Activated CD8-positive, alpha-beta T cell treated with anti-CD3 and anti-CD28 coated beads for 36 hours (primary cell): ENCODE measurements at regions not wholly inside any gene's neighbourhood (a gene's known extent, or its start where the extent isn't known, plus 50 kb on each side); places are given as distances from the start of the nearest gene placed in this dataset.

Experiments used
- ATAC-seq: fragments of 200-7000 bp; cut with Tn5 transposase; one replicate; pipeline ENCODE4 v1.10.0; 2021; ENCODE audit warnings: mild to moderate bottlenecking, moderate library complexity
- CTCF ChIA-PET: fragments of 350-600 bp; sonication (Branson Sonifier 250); formaldehyde crosslinking; loops from one replicate; lab custom pipeline; 2021; ENCODE audit warnings: antibody characterized with exemption; lab: Charles Lee
- POLR2A ChIA-PET: fragments of 350-600 bp; sonication (Branson Sonifier 250); formaldehyde crosslinking; loops from one replicate; lab custom pipeline; 2021; ENCODE audit warnings: antibody characterized with exemption; lab: Charles Lee
- DNase-seq: peaks from one replicate; pipeline ENCODE4 v3.0.0-alpha.2; 2020
- H3K27ac Mint-ChIP-seq: one replicate; pipeline ENCODE4 v1.8.0; 2021; ENCODE audit warnings: mild to moderate bottlenecking, mixed read lengths
- H3K27me3 Mint-ChIP-seq: one replicate; pipeline ENCODE4 v1.8.0; 2021; ENCODE audit warnings: mixed read lengths
- H3K36me3 Mint-ChIP-seq: one replicate; pipeline ENCODE4 v1.8.0; 2021; ENCODE audit warnings: low read depth, mixed read lengths
- H3K4me1 Mint-ChIP-seq: one replicate; pipeline ENCODE4 v1.8.0; 2021; ENCODE audit warnings: low read depth, mixed read lengths
- H3K4me3 Mint-ChIP-seq: one replicate; pipeline ENCODE4 v1.8.0; 2021; ENCODE audit warnings: mild to moderate bottlenecking, moderate library complexity, mixed read lengths
- H3K9me3 Mint-ChIP-seq: one replicate; pipeline ENCODE4 v1.8.0; 2021; ENCODE audit warnings: mixed read lengths
- CTCF ChIP-seq: fragments of 200-600 bp; IDR thresholded peaks from one replicate; pipeline ENCODE4 v1.8.0; 2022; ENCODE audit warnings: antibody characterized with exemption, mild to moderate bottlenecking
- intact Hi-C: fragments of 100-400 bp; cut with micrococcal nuclease; formaldehyde crosslinking; loops from one replicate; pipeline ENCODE4 v1.10.0; 2022

- POLR2A ChIA-PET: no interaction called here
- DNase-seq: no peak
Observed at GRCh38 chr9:18366184-18366583, 107.8 kb upstream of the ADAMTSL1 start.

GRCh38 chr9:18368206-18368605, 105.7 kb upstream of the ADAMTSL1 start:
- Mint-ChIP-seq H3K4me3 (no peak overlapping the region), H3K4me1 (no peaks in the 10 kb centered on the region), H3K27ac (no peak overlapping the region), H3K36me3 (no peaks in the 10 kb centered on the region), H3K27me3 (no peaks in the 10 kb centered on the region), H3K9me3 (no peaks in the 10 kb centered on the region)
- intact Hi-C loops: no loop called here
- DNase-seq (no peak), ATAC-seq (no peak)
- ChIA-PET POLR2A (no interaction called here), CTCF (no interaction called here)
- TF ChIP-seq CTCF: no peak

More at GRCh38 chr9:18366184-18366583, 107.8 kb upstream of the ADAMTSL1 start:
- no peaks in the 10 kb centered on the region for H3K4me1 Mint-ChIP-seq
- no peak for ATAC-seq
- intact Hi-C loops: no loop called here
- no peak overlapping the region for H3K4me3 Mint-ChIP-seq
- no peak overlapping the region for H3K27ac Mint-ChIP-seq
- H3K27me3 Mint-ChIP-seq: no peaks in the 10 kb centered on the region
- CTCF ChIA-PET: no interaction called here
- TF ChIP-seq CTCF: no peak
- no peaks in the 10 kb centered on the region for H3K9me3 Mint-ChIP-seq
- H3K36me3 Mint-ChIP-seq: no peaks in the 10 kb centered on the region

- ChIA-PET POLR2A (no interaction called here), CTCF (no interaction called here)
- no peaks in the 10 kb centered on the region for H3K4me1 Mint-ChIP-seq
- H3K27me3 Mint-ChIP-seq: peaks cover under 1% of the 10 kb centered on the region
- intact Hi-C loops: no loop called here
- TF ChIP-seq CTCF: no peak
- H3K36me3 Mint-ChIP-seq: no peaks in the 10 kb centered on the region
- peaks cover 1% of the 10 kb centered on the region for H3K9me3 Mint-ChIP-seq
- ATAC-seq (no peak), DNase-seq (no peak)
- H3K4me3 Mint-ChIP-seq: no peak overlapping the region
- no peak overlapping the region for H3K27ac Mint-ChIP-seq
Observed at GRCh38 chr9:18371141-18371540, 102.8 kb upstream of the ADAMTSL1 start.

GRCh38 chr9:18371621-18372020, 102.3 kb upstream of the ADAMTSL1 start:
- ATAC-seq: no peak
- ChIA-PET CTCF (no interaction called here), POLR2A (no interaction called here)
- Mint-ChIP-seq H3K4me1 (no peaks in the 10 kb centered on the region), H3K27me3 (peaks cover 2% of the 10 kb centered on the region), H3K27ac (no peak overlapping the region), H3K36me3 (no peaks in the 10 kb centered on the region), H3K9me3 (peaks cover 1% of the 10 kb centered on the region), H3K4me3 (no peak overlapping the region)
- intact Hi-C loops: no loop called here
- DNase-seq: no peak
- TF ChIP-seq CTCF: no peak

- ATAC-seq: no peak
- Mint-ChIP-seq H3K9me3 (peaks cover 1% of the 10 kb centered on the region), H3K4me1 (no peaks in the 10 kb centered on the region), H3K27ac (no peak overlapping the region), H3K4me3 (no peak overlapping the region), H3K27me3 (peaks cover 2% of the 10 kb centered on the region), H3K36me3 (no peaks in the 10 kb centered on the region)
- no peak for TF ChIP-seq CTCF
- no peak for DNase-seq
- ChIA-PET POLR2A (no interaction called here), CTCF (no interaction called here)
- intact Hi-C loops: no loop called here
Observed at GRCh38 chr9:18379073-18379811, 94.7 kb upstream of the ADAMTSL1 start.
